ENCODE measurements at regions not wholly inside any gene's neighbourhood (a gene's known extent, or its start where the extent isn't known, plus 50 kb on each side); places are given as distances from the start of the nearest gene placed in this dataset.

- ChIA-PET CTCF (no interaction called here), POLR2A (no interaction called here)
- ATAC-seq (no peak), DNase-seq (ENCODE audit: low read depth, low spot score) (no peak)
- Histone ChIP-seq H3K36me3 (ENCODE audit: control insufficient read depth, insufficient read depth, low read length) (no peaks in the 10 kb centered on the region), H3K9me3 (ENCODE audit: control insufficient read depth, insufficient read depth, low read depth, low read length) (no peaks in the 10 kb centered on the region), H3K27ac (ENCODE audit: low read length) (no peak overlapping the region), H3K4me1 (ENCODE audit: control insufficient read depth, insufficient read depth, low read length) (no peaks in the 10 kb centered on the region), H3K27me3 (ENCODE audit: control insufficient read depth, insufficient read depth, low read length) (no peaks in the 10 kb centered on the region), H3K4me3 (ENCODE audit: low read depth in 2 of 2, low read length in 2 of 2) (no peak overlapping the region)
- TF ChIP-seq SIN3A (IDR thresholded peaks at IDR 0.05; ENCODE audit: borderline replicate concordance, insufficient read depth, low read depth, low read length) (no peak), REST (IDR thresholded peaks at IDR 0.05; ENCODE audit: insufficient read depth in 1 of 2, low read depth in 2 of 2, low read length in 1 of 2) (no peak), POLR2AphosphoS5 (IDR thresholded peaks at IDR 0.05; ENCODE audit: low read depth, low read length) (no peak), TCF7L2 (IDR thresholded peaks at IDR 0.05; ENCODE audit: low read depth, low read length) (no peak), CTCF (IDR thresholded peaks at IDR 0.05) (no peak)
- in situ Hi-C loops (cut with HindIII; ENCODE audit: low pct_unique_long_range_greater_than_20kb, low sequenced_read_pairs) = no loop called here
- no TSS peak for BruUV-seq (replicated peaks)
- intact Hi-C loops (cut with micrococcal nuclease; ENCODE audit: unreplicated experiment) = no loop called here
Observed at GRCh38 chr18:28723506-28723905, 546.6 kb upstream of the CDH2 start.

- Histone ChIP-seq H3K4me3 (ENCODE audit: low read depth in 2 of 2, low read length in 2 of 2) (no peak overlapping the region), H3K4me1 (ENCODE audit: control insufficient read depth, insufficient read depth, low read length) (no peaks in the 10 kb centered on the region), H3K36me3 (ENCODE audit: control insufficient read depth, insufficient read depth, low read length) (no peaks in the 10 kb centered on the region), H3K27me3 (ENCODE audit: control insufficient read depth, insufficient read depth, low read length) (no peaks in the 10 kb centered on the region), H3K9me3 (ENCODE audit: control insufficient read depth, insufficient read depth, low read depth, low read length) (no peaks in the 10 kb centered on the region), H3K27ac (ENCODE audit: low read length) (no peak overlapping the region)
- in situ Hi-C loops (cut with HindIII; ENCODE audit: low pct_unique_long_range_greater_than_20kb, low sequenced_read_pairs) (no loop called here), intact Hi-C loops (cut with micrococcal nuclease; ENCODE audit: unreplicated experiment) (no loop called here)
- TF ChIP-seq SIN3A (IDR thresholded peaks at IDR 0.05; ENCODE audit: borderline replicate concordance, insufficient read depth, low read depth, low read length) (no peak), CTCF (IDR thresholded peaks at IDR 0.05) (no peak), TCF7L2 (IDR thresholded peaks at IDR 0.05; ENCODE audit: low read depth, low read length) (no peak), POLR2AphosphoS5 (IDR thresholded peaks at IDR 0.05; ENCODE audit: low read depth, low read length) (no peak), REST (IDR thresholded peaks at IDR 0.05; ENCODE audit: insufficient read depth in 1 of 2, low read depth in 2 of 2, low read length in 1 of 2) (no peak)
- ATAC-seq (no peak), DNase-seq (ENCODE audit: low read depth, low spot score) (no peak)
- ChIA-PET CTCF (no interaction called here), POLR2A (no interaction called here)
- BruUV-seq (replicated peaks) = no TSS peak
Observed at GRCh38 chr18:28718696-28719095, 541.8 kb upstream of the CDH2 start.

Data from Panc1 (cell line).